NB4 (cell line): ENCODE measurements at regions not wholly inside any gene's neighbourhood (a gene's known extent, or its start where the extent isn't known, plus 50 kb on each side); places are given as distances from the start of the nearest gene placed in this dataset.
"Not testable (repeated sequence)": the region's sequence is repeated elsewhere in the genome, so short reads cannot be mapped to it uniquely, and the experiment has no call there.

Experiments
- DNase-seq: peaks from one replicate; pipeline ENCODE4 v3.0.0; 2010; ENCODE audit warnings: low read depth
- H3K4me3 ChIP-seq: one replicate; pipeline ENCODE4 v1.5.1; 2011; ENCODE audit warnings: mild to moderate bottlenecking, low read depth, low read length, moderate library complexity
- MAX ChIP-seq: IDR thresholded peaks from 2 replicates; pipeline ENCODE4 v1.6.1; 2011; ENCODE audit warnings: low read depth, low read length
- MYC ChIP-seq: IDR thresholded peaks from 2 replicates; pipeline ENCODE4 v1.6.1; 2011; ENCODE audit warnings: low read depth, low read length
- POLR2A ChIP-seq: IDR thresholded peaks from 2 replicates; pipeline ENCODE4 v1.6.1; 2011; ENCODE audit warnings: mild to moderate bottlenecking; ENCODE audit not compliant: insufficient read length; ENCODE audit errors: extremely low read depth
- TF ChIP-seq, protein P1 (sequence below): IDR thresholded peaks from one replicate; pipeline ENCODE4 v1.5.1; 2012; ENCODE audit warnings: low read depth, low read length

- no peak for TF ChIP-seq POLR2A
- TF ChIP-seq, protein P1, sequence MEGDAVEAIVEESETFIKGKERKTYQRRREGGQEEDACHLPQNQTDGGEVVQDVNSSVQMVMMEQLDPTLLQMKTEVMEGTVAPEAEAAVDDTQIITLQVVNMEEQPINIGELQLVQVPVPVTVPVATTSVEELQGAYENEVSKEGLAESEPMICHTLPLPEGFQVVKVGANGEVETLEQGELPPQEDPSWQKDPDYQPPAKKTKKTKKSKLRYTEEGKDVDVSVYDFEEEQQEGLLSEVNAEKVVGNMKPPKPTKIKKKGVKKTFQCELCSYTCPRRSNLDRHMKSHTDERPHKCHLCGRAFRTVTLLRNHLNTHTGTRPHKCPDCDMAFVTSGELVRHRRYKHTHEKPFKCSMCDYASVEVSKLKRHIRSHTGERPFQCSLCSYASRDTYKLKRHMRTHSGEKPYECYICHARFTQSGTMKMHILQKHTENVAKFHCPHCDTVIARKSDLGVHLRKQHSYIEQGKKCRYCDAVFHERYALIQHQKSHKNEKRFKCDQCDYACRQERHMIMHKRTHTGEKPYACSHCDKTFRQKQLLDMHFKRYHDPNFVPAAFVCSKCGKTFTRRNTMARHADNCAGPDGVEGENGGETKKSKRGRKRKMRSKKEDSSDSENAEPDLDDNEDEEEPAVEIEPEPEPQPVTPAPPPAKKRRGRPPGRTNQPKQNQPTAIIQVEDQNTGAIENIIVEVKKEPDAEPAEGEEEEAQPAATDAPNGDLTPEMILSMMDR: no peak
- TF ChIP-seq MYC: no peak
- TF ChIP-seq MAX: no peak
- no peak overlapping the region for H3K4me3 ChIP-seq
- no peak for DNase-seq
Observed at GRCh38 chr5:74517700-74518099, 122.8 kb downstream of the ENC1 start.

GRCh38 chr5:74516211-74516636, 124.3 kb downstream of the ENC1 start:
- TF ChIP-seq MYC (no peak), MAX (no peak), POLR2A (no peak)
- TF ChIP-seq, protein P1: no peak
- DNase-seq: no peak

DNA sequence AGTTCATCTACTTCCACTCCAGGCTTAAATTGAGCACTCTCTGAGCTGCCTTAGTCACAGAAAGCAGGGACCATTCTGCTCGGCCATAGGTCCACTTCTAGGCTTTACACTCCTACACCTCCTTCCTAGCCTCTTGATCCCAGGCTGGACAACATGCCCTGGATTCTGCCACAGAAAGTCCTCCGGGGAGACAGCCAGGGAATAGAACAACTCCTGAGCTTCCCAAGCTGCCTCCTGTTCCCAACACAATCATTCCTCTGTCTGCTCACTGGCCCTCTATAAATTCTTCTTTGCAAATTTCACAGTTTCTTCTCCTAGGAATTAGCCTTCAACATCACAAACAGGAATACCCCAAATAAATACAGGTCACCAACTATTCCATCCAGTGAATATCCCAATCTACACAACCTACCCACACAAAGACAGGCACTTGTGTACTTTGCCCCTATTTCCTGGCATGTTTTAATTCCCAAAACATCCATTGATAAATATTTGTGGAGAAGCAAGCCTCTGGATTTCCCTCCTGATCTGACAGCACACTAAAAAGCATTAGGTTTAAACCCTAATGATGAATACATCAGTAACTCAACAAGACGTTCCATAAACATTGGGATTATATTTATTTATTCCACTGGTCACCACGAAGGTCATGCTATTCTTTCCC, 125.5 kb downstream of the ENC1 start:
- TF ChIP-seq POLR2A: no peak
- TF ChIP-seq MAX: no peak
- no peak for TF ChIP-seq MYC
- TF ChIP-seq, protein P1: no peak
- DNase-seq: no peak
- H3K4me3 ChIP-seq: no peak overlapping the region

More at GRCh38 chr5:74516211-74516636, 124.3 kb downstream of the ENC1 start:
- no peak overlapping the region for H3K4me3 ChIP-seq

GRCh38 chr5:74511770-74512169, 128.8 kb downstream of the ENC1 start:
- not testable (repeated sequence) for DNase-seq, H3K4me3 ChIP-seq

DNA sequence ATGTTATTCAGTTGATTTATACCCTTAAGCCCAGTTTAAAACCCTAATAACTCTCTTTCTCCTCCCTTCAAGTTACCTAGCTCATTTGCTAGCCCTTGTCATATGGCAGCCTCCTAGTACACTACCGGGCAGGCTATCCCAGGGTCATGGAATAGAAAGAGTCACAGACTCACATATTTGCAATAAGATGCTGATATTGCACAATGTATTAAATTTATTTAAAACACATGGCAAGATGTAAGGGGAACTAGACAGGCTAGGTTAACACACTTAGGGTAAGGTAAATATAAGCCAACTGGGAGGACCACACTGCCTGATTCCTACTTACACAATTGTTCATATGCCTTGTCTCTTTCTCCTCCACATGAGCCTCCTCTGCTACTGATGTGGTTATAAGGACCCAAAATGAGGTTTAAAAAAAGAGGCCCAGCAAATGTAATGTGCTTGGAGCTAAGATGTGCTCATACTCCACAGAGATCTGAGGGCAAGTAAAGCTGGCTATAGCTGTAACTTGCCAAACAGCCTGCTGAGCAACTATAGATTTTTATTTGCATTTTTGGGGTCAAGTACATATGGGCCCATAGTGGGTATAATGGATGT, 130.0 kb downstream of the ENC1 start:
- H3K4me3 ChIP-seq: no peak overlapping the region
- no peak for DNase-seq
- TF ChIP-seq MAX: no peak
- TF ChIP-seq POLR2A: no peak
- no peak for TF ChIP-seq MYC
- TF ChIP-seq, protein P1: no peak

DNA sequence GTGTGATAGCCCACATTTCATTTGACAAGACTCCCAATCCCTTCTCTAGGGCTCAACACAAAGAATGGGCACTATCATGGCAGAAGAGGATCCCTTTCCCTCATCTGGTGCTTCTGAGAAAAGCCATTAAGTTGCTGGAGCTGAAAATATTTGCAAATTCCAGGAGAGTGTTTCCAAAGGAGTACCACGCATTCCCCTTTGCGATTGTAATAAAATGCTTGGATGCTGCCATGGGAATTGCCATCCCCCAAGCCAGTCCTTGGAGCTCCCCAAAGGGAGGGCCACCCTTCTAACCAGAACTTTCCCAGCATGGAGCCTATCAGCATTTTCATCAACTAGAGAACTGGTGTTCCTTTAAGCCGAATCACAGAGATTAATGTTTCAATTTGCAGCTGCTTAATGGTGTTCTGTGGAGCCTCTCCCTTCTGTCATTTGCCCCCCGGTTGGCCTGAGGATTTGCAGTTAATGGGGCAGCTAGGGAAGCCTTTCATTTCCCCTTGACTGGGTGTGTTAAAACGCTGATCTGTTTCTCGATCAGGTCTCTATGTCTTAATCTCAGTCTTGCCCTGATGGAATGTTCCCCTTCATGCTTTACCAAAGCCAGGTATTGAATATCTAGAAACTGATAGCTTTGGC, 133.0 kb downstream of the ENC1 start:
- TF ChIP-seq MYC: no peak
- no peak for TF ChIP-seq POLR2A
- TF ChIP-seq, protein P1: no peak
- TF ChIP-seq MAX: no peak
- no peak overlapping the region for H3K4me3 ChIP-seq
- DNase-seq: no peak
